ENCODE measurements at regions not wholly inside any gene's neighbourhood (a gene's known extent, or its start where the extent isn't known, plus 50 kb on each side); places are given as distances from the start of the nearest gene placed in this dataset.

DNA sequence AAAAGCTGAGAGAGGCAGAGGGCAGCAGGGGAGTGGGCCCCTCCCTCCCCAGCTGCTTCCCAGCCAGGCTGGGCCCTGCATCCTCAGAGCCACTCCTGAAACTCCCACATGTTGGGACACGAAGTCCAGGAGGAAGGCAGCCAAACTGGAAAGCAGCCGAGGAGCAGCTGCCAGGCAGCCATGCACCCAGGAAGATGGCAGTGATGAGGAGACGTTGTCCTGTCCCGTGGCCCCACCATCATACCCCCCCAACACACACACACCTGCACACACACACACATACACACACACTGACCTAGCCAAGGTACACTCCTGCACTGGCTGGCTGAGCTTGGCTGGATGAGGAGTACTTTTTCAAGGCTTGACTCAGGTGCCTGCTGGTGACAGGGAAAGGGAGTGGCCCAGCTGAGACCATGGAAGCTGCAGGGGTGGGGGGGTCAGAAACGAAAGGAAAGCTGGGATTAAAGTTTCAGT is 106.0 kb downstream of the CYP26B1 start:
- no peak overlapping the region for H3K4me3 ChIP-seq (ENCODE audit: low read length)
- no peak overlapping the region for H3K27ac ChIP-seq (ENCODE audit: low read length)
- no peaks in the 10 kb centered on the region for H3K9me3 ChIP-seq (ENCODE audit: low read length)
- no peaks in the 10 kb centered on the region for H3K27me3 ChIP-seq (ENCODE audit: insufficient read depth, low read depth, low read length)
- H3K9me2 ChIP-seq (ENCODE audit: insufficient read depth, low read length), result no peaks in the 10 kb centered on the region
- H3F3A ChIP-seq (ENCODE audit: insufficient read depth, low read length, poor library complexity, severe bottlenecking), result no peaks in the 10 kb centered on the region
- no peak overlapping the region for H3K4me2 ChIP-seq (ENCODE audit: low read length)
- no peak for TF ChIP-seq POLR2AphosphoS5 (IDR thresholded peaks at IDR 0.05)
- no peak for TF ChIP-seq TAF1 (IDR thresholded peaks at IDR 0.05; ENCODE audit: low read depth)
- TF ChIP-seq, protein P1, sequence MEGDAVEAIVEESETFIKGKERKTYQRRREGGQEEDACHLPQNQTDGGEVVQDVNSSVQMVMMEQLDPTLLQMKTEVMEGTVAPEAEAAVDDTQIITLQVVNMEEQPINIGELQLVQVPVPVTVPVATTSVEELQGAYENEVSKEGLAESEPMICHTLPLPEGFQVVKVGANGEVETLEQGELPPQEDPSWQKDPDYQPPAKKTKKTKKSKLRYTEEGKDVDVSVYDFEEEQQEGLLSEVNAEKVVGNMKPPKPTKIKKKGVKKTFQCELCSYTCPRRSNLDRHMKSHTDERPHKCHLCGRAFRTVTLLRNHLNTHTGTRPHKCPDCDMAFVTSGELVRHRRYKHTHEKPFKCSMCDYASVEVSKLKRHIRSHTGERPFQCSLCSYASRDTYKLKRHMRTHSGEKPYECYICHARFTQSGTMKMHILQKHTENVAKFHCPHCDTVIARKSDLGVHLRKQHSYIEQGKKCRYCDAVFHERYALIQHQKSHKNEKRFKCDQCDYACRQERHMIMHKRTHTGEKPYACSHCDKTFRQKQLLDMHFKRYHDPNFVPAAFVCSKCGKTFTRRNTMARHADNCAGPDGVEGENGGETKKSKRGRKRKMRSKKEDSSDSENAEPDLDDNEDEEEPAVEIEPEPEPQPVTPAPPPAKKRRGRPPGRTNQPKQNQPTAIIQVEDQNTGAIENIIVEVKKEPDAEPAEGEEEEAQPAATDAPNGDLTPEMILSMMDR (IDR thresholded peaks at IDR 0.05; ENCODE audit: poor library complexity, severe bottlenecking), result no peak
- TF ChIP-seq, protein P2, sequence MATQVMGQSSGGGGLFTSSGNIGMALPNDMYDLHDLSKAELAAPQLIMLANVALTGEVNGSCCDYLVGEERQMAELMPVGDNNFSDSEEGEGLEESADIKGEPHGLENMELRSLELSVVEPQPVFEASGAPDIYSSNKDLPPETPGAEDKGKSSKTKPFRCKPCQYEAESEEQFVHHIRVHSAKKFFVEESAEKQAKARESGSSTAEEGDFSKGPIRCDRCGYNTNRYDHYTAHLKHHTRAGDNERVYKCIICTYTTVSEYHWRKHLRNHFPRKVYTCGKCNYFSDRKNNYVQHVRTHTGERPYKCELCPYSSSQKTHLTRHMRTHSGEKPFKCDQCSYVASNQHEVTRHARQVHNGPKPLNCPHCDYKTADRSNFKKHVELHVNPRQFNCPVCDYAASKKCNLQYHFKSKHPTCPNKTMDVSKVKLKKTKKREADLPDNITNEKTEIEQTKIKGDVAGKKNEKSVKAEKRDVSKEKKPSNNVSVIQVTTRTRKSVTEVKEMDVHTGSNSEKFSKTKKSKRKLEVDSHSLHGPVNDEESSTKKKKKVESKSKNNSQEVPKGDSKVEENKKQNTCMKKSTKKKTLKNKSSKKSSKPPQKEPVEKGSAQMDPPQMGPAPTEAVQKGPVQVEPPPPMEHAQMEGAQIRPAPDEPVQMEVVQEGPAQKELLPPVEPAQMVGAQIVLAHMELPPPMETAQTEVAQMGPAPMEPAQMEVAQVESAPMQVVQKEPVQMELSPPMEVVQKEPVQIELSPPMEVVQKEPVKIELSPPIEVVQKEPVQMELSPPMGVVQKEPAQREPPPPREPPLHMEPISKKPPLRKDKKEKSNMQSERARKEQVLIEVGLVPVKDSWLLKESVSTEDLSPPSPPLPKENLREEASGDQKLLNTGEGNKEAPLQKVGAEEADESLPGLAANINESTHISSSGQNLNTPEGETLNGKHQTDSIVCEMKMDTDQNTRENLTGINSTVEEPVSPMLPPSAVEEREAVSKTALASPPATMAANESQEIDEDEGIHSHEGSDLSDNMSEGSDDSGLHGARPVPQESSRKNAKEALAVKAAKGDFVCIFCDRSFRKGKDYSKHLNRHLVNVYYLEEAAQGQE (IDR thresholded peaks at IDR 0.05; ENCODE audit: borderline replicate concordance), result no peak
- no peak for TF ChIP-seq EZH2 (IDR thresholded peaks at IDR 0.05; ENCODE audit: borderline replicate concordance, insufficient read depth, low read length, poor library complexity, severe bottlenecking)
- no peak for TF ChIP-seq EP300 (conservative IDR thresholded peaks at IDR 0.05; ENCODE audit: poor library complexity, severe bottlenecking)
- no peak for TF ChIP-seq SMC3 (conservative IDR thresholded peaks at IDR 0.05; ENCODE audit: poor library complexity)
- no peak for TF ChIP-seq MXI1 (conservative IDR thresholded peaks at IDR 0.05; ENCODE audit: poor library complexity, severe bottlenecking)
- TF ChIP-seq RAD21 (conservative IDR thresholded peaks at IDR 0.05), result no peak
- no peak overlapping the region for H3K9ac ChIP-seq (ENCODE audit: low read length)
- H3K36me3 ChIP-seq (ENCODE audit: insufficient read depth, low read length), result no peaks in the 10 kb centered on the region
- no peaks in the 10 kb centered on the region for H3K79me2 ChIP-seq (replicated peaks; ENCODE audit: insufficient read depth, low read length)
- H4K20me1 ChIP-seq (ENCODE audit: insufficient read depth), result no peaks in the 10 kb centered on the region
- no peak overlapping the region for H2AFZ ChIP-seq (ENCODE audit: low read depth, low read length)

DNA sequence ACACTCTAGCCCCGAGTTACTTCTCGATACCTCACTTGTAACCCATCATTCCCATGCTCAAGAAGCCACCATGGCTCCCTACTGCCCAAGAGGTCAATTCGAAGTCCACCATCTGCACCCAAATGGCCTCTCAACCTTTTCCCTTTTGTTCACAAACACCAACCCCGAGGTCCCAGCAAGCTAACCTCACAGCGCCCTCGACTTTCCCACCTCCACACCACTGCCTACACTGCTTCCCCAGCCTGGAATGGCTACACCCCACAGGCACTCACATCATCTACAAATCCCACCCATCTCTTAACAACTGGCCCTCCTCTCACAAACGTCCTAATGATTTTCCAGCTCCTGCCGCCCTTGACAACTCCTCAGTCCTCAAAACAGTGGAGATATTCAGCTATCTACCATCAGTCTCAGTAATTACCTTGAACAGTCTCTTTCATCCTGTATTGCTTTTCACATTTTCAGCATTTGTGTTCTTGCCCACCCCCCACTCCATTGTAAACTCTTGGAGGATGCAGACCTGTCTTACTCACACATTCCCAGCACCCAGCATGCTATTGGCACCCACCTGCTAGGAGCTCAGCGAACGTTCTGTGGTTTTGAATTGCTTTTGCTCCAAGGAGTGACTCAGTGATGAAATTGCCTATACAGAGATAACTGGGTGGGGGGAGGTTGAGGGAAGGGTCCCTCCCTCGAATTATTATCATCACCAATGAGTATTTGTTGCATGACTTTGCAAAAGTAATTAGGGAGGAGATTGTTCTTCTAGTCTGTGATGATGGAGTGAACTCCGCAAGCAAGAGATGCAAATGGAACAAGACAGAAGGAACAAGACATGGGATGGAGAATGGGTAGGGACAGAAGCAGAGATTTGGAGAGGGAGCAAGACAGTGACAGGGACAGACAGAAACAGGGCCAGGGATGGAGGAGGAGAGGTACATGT is 106.8 kb downstream of the CYP26B1 start:
- no peak overlapping the region for H3K4me3 ChIP-seq (ENCODE audit: low read length)
- H3K27me3 ChIP-seq (ENCODE audit: insufficient read depth, low read depth, low read length), result no peaks in the 10 kb centered on the region
- no peaks in the 10 kb centered on the region for H3F3A ChIP-seq (ENCODE audit: insufficient read depth, low read length, poor library complexity, severe bottlenecking)
- no peak overlapping the region for H3K9ac ChIP-seq (ENCODE audit: low read length)
- H3K79me2 ChIP-seq (replicated peaks; ENCODE audit: insufficient read depth, low read length), result no peaks in the 10 kb centered on the region
- H4K20me1 ChIP-seq (ENCODE audit: insufficient read depth), result no peaks in the 10 kb centered on the region
- no peaks in the 10 kb centered on the region for H3K36me3 ChIP-seq (ENCODE audit: insufficient read depth, low read length)
- H3K4me2 ChIP-seq (ENCODE audit: low read length), result no peak overlapping the region
- H3K27ac ChIP-seq (ENCODE audit: low read length), result no peak overlapping the region
- H2AFZ ChIP-seq (ENCODE audit: low read depth, low read length), result no peak overlapping the region
- H3K9me3 ChIP-seq (ENCODE audit: low read length), result no peaks in the 10 kb centered on the region
- TF ChIP-seq, protein P1 (IDR thresholded peaks at IDR 0.05; ENCODE audit: poor library complexity, severe bottlenecking), result no peak
- no peak for TF ChIP-seq MXI1 (conservative IDR thresholded peaks at IDR 0.05; ENCODE audit: poor library complexity, severe bottlenecking)
- H3K9me2 ChIP-seq (ENCODE audit: insufficient read depth, low read length), result no peaks in the 10 kb centered on the region

All from neural cell (in vitro differentiated cells).